Neural cell (in vitro differentiated cells): ENCODE measurements at regions not wholly inside any gene's neighbourhood (a gene's known extent, or its start where the extent isn't known, plus 50 kb on each side); places are given as distances from the start of the nearest gene placed in this dataset.

ENCODE experiments used
- H2AFZ ChIP-seq: fragments of 200-600, 300-800 bp; sonication (generic), shearing (Covaris generic); 2 replicates; pipeline ENCODE4 v1.6.0; 2014; ENCODE audit warnings: low read depth, mild to moderate bottlenecking, antibody characterized with exemption, low read length, moderate library complexity
- H3F3A ChIP-seq: fragments of 200-600 bp; shearing (Covaris generic); 2 replicates; pipeline ENCODE4 v1.6.1; 2016; ENCODE audit warnings: mild to moderate bottlenecking, moderate library complexity, mixed read lengths, antibody characterized with exemption, low read length; ENCODE audit not compliant: insufficient read depth, poor library complexity, severe bottlenecking
- H3K27ac ChIP-seq: fragments of 200-600, 300-800 bp; sonication (generic), shearing (Covaris generic); 2 replicates; pipeline ENCODE4 v1.5.1; 2014; ENCODE audit warnings: mild to moderate bottlenecking, low read length, moderate library complexity
- H3K27me3 ChIP-seq: fragments of 300-800, 200-600 bp; sonication (generic), shearing (Covaris generic); 2 replicates; pipeline ENCODE4 v1.6.0; 2014; ENCODE audit warnings: mild to moderate bottlenecking, low read depth, low read length, moderate library complexity; ENCODE audit not compliant: insufficient read depth
- H3K36me3 ChIP-seq: fragments of 300-800, 200-600 bp; sonication (generic), shearing (Covaris generic); 2 replicates; pipeline ENCODE4 v1.5.1; 2014; ENCODE audit warnings: mild to moderate bottlenecking, antibody characterized with exemption, low read length, moderate library complexity; ENCODE audit not compliant: insufficient read depth
- H3K4me2 ChIP-seq: fragments of 300-800, 200-600 bp; sonication (generic), shearing (Covaris generic); 2 replicates; pipeline ENCODE4 v1.6.0; 2014; ENCODE audit warnings: mild to moderate bottlenecking, low read length
- H3K4me3 ChIP-seq: fragments of 300-800, 200-600 bp; sonication (generic), shearing (Covaris generic); 2 replicates; pipeline ENCODE4 v1.5.1; 2014; ENCODE audit warnings: mild to moderate bottlenecking, low read length, moderate library complexity
- H3K79me2 ChIP-seq: fragments of 200-600 bp; shearing (Covaris generic); replicated peaks from 2 replicates; pipeline ENCODE4 v1.6.0; 2014; ENCODE audit warnings: mild to moderate bottlenecking, low read length, moderate library complexity; ENCODE audit not compliant: insufficient read depth
- H3K9ac ChIP-seq: fragments of 300-800, 200-600 bp; sonication (generic), shearing (Covaris generic); 2 replicates; pipeline ENCODE4 v1.6.1; 2016; ENCODE audit warnings: mild to moderate bottlenecking, low read length, mixed read lengths
- H3K9me2 ChIP-seq: fragments of 200-600 bp; shearing (Covaris generic); 2 replicates; pipeline ENCODE4 v1.6.1; 2016; ENCODE audit warnings: mild to moderate bottlenecking, low read length, mixed read lengths; ENCODE audit not compliant: insufficient read depth
- H3K9me3 ChIP-seq: fragments of 200-600, 300-800 bp; sonication (generic), shearing (Covaris generic); 2 replicates; pipeline ENCODE4 v1.6.1; 2016; ENCODE audit warnings: mild to moderate bottlenecking, mixed run types, low read length, moderate library complexity, mixed read lengths
- H4K20me1 ChIP-seq: fragments of 200-600 bp; shearing (Covaris generic); 2 replicates; pipeline ENCODE4 v1.6.1; 2016; ENCODE audit warnings: mild to moderate bottlenecking, mixed run types; ENCODE audit not compliant: insufficient read depth
- EP300 ChIP-seq: fragments of 450-650 bp; conservative IDR thresholded peaks from 2 replicates; pipeline ENCODE4 v1.6.1; 2014; ENCODE audit warnings: antibody characterized with exemption, mild to moderate bottlenecking, moderate library complexity; ENCODE audit not compliant: poor library complexity, severe bottlenecking
- EZH2 ChIP-seq: fragments of 200-600, 300-800 bp; shearing (Covaris generic), sonication (generic); IDR thresholded peaks from 2 replicates; pipeline ENCODE4 v1.6.1; 2014; ENCODE audit warnings: antibody characterized with exemption, low read length, borderline replicate concordance, mild to moderate bottlenecking; ENCODE audit not compliant: insufficient read depth, poor library complexity, severe bottlenecking
- MXI1 ChIP-seq: fragments of 450-650 bp; conservative IDR thresholded peaks from 2 replicates; pipeline ENCODE4 v1.6.1; 2014; ENCODE audit warnings: antibody characterized with exemption, mild to moderate bottlenecking; ENCODE audit not compliant: poor library complexity, severe bottlenecking
- POLR2AphosphoS5 ChIP-seq: IDR thresholded peaks from 2 replicates; pipeline ENCODE4 v1.6.1; 2012
- RAD21 ChIP-seq: fragments of 450-650 bp; conservative IDR thresholded peaks from 2 replicates; pipeline ENCODE4 v1.6.1; 2014; ENCODE audit warnings: antibody characterized with exemption, mild to moderate bottlenecking, moderate library complexity
- SMC3 ChIP-seq: fragments of 450-650 bp; conservative IDR thresholded peaks from 2 replicates; pipeline ENCODE4 v1.6.1; 2014; ENCODE audit warnings: antibody characterized with exemption, mild to moderate bottlenecking, moderate library complexity; ENCODE audit not compliant: poor library complexity
- TAF1 ChIP-seq: IDR thresholded peaks from 2 replicates; pipeline ENCODE4 v1.6.1; 2012; ENCODE audit warnings: low read depth
- TF ChIP-seq, protein P1 (sequence below): IDR thresholded peaks from 2 replicates; pipeline ENCODE4 v1.6.1; 2012; ENCODE audit warnings: borderline replicate concordance
- TF ChIP-seq, protein P2 (sequence below): fragments of 450-650 bp; IDR thresholded peaks from 2 replicates; pipeline ENCODE4 v1.5.1; 2014; ENCODE audit warnings: antibody characterized with exemption, mild to moderate bottlenecking, moderate library complexity; ENCODE audit not compliant: poor library complexity, severe bottlenecking

DNA sequence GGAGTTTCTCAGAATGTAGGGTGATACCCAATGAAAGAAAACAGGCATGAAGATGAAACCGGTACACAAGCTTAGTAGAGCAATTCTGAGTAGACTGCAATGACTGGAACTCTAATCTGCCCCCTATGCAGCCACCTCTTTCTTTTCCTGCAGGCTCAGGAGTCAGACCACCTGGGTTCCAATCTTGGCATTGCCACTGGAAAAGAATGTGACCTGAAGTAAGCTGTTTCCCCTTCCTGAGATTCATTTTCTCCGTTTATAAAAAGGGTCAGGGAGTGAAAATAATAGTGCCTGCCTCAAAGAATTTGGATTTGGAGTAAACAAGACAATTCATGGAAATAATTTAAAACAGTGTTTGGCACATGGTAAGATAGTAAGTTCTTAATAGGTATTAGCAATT is 1464.0 kb downstream of the PCDH7 start:
- H3K9me2 ChIP-seq, result peaks cover 3% of the 10 kb centered on the region
- H3K27ac ChIP-seq, result no peak overlapping the region
- no peak overlapping the region for H3K4me3 ChIP-seq
- H3K9me3 ChIP-seq, result no peaks in the 10 kb centered on the region
- no peak overlapping the region for H2AFZ ChIP-seq
- H3K79me2 ChIP-seq, result no peaks in the 10 kb centered on the region
- H3K36me3 ChIP-seq, result no peaks in the 10 kb centered on the region
- H3K9ac ChIP-seq, result no peak overlapping the region
- H3K4me2 ChIP-seq, result no peak overlapping the region
- H4K20me1 ChIP-seq, result no peaks in the 10 kb centered on the region
- no peaks in the 10 kb centered on the region for H3K27me3 ChIP-seq
- TF ChIP-seq RAD21 (no peak), EZH2 (no peak), SMC3 (no peak), POLR2AphosphoS5 (no peak), TAF1 (no peak), MXI1 (no peak), EP300 (no peak)
- TF ChIP-seq, protein P1, sequence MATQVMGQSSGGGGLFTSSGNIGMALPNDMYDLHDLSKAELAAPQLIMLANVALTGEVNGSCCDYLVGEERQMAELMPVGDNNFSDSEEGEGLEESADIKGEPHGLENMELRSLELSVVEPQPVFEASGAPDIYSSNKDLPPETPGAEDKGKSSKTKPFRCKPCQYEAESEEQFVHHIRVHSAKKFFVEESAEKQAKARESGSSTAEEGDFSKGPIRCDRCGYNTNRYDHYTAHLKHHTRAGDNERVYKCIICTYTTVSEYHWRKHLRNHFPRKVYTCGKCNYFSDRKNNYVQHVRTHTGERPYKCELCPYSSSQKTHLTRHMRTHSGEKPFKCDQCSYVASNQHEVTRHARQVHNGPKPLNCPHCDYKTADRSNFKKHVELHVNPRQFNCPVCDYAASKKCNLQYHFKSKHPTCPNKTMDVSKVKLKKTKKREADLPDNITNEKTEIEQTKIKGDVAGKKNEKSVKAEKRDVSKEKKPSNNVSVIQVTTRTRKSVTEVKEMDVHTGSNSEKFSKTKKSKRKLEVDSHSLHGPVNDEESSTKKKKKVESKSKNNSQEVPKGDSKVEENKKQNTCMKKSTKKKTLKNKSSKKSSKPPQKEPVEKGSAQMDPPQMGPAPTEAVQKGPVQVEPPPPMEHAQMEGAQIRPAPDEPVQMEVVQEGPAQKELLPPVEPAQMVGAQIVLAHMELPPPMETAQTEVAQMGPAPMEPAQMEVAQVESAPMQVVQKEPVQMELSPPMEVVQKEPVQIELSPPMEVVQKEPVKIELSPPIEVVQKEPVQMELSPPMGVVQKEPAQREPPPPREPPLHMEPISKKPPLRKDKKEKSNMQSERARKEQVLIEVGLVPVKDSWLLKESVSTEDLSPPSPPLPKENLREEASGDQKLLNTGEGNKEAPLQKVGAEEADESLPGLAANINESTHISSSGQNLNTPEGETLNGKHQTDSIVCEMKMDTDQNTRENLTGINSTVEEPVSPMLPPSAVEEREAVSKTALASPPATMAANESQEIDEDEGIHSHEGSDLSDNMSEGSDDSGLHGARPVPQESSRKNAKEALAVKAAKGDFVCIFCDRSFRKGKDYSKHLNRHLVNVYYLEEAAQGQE, result no peak
- TF ChIP-seq, protein P2, sequence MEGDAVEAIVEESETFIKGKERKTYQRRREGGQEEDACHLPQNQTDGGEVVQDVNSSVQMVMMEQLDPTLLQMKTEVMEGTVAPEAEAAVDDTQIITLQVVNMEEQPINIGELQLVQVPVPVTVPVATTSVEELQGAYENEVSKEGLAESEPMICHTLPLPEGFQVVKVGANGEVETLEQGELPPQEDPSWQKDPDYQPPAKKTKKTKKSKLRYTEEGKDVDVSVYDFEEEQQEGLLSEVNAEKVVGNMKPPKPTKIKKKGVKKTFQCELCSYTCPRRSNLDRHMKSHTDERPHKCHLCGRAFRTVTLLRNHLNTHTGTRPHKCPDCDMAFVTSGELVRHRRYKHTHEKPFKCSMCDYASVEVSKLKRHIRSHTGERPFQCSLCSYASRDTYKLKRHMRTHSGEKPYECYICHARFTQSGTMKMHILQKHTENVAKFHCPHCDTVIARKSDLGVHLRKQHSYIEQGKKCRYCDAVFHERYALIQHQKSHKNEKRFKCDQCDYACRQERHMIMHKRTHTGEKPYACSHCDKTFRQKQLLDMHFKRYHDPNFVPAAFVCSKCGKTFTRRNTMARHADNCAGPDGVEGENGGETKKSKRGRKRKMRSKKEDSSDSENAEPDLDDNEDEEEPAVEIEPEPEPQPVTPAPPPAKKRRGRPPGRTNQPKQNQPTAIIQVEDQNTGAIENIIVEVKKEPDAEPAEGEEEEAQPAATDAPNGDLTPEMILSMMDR, result no peak
- no peaks in the 10 kb centered on the region for H3F3A ChIP-seq

DNA sequence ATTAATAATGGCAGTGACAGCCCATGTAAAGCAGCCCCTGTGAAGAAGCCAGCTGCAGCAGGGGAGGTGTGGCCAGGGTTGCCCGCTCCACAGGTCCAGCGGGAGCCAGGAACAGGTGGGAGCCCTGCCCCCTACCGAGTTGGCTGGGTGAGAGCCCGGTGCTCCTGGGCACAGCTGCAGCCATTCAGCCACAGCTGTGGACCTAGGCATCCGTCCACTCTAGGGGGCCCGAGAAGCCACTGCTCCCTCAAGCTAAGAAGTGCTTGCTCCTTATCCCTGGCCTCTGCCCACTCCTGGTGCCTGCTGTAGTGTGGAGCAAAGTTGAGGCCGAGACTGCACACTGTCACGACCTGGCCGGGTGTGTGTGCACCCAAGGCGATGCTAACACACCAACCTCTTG is 1469.0 kb downstream of the PCDH7 start:
- Histone ChIP-seq H3F3A (no peaks in the 10 kb centered on the region), H3K9me2 (peaks cover 3% of the 10 kb centered on the region), H3K9me3 (no peaks in the 10 kb centered on the region), H3K9ac (no peak overlapping the region), H3K27ac (no peak overlapping the region), H3K36me3 (no peaks in the 10 kb centered on the region), H3K79me2 (no peaks in the 10 kb centered on the region), H3K4me3 (no peak overlapping the region), H4K20me1 (no peaks in the 10 kb centered on the region), H3K27me3 (no peaks in the 10 kb centered on the region), H2AFZ (no peak overlapping the region), H3K4me2 (no peak overlapping the region)
- TF ChIP-seq TAF1 (no peak), POLR2AphosphoS5 (no peak), EP300 (no peak), EZH2 (no peak), SMC3 (no peak), MXI1 (no peak), RAD21 (no peak)
- TF ChIP-seq, protein P2, result no peak
- TF ChIP-seq, protein P1, result no peak
